ENCODE measurements at regions not wholly inside any gene's neighbourhood (a gene's known extent, or its start where the extent isn't known, plus 50 kb on each side); places are given as distances from the start of the nearest gene placed in this dataset.
"Not testable (repeated sequence)": the region's sequence is repeated elsewhere in the genome, so short reads cannot be mapped to it uniquely, and the experiment has no call there.

DNA sequence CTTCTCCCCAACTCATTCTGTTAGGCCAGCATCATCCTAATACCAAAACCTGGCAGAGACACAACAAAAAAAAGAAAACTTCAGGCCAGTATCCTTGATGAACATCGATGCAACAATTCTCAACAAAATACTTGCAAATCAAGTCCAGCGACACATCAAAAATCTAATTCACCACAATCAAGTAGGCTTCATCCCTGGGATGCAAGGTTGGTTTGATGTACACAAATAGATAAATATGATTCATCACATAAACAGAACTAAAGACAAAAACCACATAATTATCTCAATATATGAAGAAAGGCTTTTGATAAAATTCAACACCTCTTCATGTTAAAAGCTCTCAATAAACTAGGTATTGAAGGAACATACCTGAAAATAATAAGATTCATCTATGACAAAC lies 184.1 kb downstream of the SLC38A4 start:
- TF ChIP-seq, protein P1, sequence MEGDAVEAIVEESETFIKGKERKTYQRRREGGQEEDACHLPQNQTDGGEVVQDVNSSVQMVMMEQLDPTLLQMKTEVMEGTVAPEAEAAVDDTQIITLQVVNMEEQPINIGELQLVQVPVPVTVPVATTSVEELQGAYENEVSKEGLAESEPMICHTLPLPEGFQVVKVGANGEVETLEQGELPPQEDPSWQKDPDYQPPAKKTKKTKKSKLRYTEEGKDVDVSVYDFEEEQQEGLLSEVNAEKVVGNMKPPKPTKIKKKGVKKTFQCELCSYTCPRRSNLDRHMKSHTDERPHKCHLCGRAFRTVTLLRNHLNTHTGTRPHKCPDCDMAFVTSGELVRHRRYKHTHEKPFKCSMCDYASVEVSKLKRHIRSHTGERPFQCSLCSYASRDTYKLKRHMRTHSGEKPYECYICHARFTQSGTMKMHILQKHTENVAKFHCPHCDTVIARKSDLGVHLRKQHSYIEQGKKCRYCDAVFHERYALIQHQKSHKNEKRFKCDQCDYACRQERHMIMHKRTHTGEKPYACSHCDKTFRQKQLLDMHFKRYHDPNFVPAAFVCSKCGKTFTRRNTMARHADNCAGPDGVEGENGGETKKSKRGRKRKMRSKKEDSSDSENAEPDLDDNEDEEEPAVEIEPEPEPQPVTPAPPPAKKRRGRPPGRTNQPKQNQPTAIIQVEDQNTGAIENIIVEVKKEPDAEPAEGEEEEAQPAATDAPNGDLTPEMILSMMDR (IDR thresholded peaks at IDR 0.05), result not testable (repeated sequence)
- TF ChIP-seq POLR2A, POLR2AphosphoS5 (IDR thresholded peaks at IDR 0.05): not testable (repeated sequence)
